ENCODE measurements at regions not wholly inside any gene's neighbourhood (a gene's known extent, or its start where the extent isn't known, plus 50 kb on each side); places are given as distances from the start of the nearest gene placed in this dataset.

GRCh38 chr5:18457255-18457654, 823.0 kb downstream of the TAF11L14 start:
- TF ChIP-seq POLR2AphosphoS5 (IDR thresholded peaks at IDR 0.05; ENCODE audit: low read depth, low read length) (no peak), POLR2A (IDR thresholded peaks at IDR 0.05; ENCODE audit: low read depth, low read length) (no peak), TAF1 (IDR thresholded peaks at IDR 0.05; ENCODE audit: borderline replicate concordance, low read depth, low read length) (no peak)

Data from GM12892 (cell line).